DMS79 treated with DMSO at 0.1 percent for 48 hours (cell line): ENCODE measurements at regions not wholly inside any gene's neighbourhood (a gene's known extent, or its start where the extent isn't known, plus 50 kb on each side); places are given as distances from the start of the nearest gene placed in this dataset.

Experiments
- DNase-seq: peaks from one replicate; lab custom pipeline; 2025; lab: John Stamatoyannopoulos, UW

DNA sequence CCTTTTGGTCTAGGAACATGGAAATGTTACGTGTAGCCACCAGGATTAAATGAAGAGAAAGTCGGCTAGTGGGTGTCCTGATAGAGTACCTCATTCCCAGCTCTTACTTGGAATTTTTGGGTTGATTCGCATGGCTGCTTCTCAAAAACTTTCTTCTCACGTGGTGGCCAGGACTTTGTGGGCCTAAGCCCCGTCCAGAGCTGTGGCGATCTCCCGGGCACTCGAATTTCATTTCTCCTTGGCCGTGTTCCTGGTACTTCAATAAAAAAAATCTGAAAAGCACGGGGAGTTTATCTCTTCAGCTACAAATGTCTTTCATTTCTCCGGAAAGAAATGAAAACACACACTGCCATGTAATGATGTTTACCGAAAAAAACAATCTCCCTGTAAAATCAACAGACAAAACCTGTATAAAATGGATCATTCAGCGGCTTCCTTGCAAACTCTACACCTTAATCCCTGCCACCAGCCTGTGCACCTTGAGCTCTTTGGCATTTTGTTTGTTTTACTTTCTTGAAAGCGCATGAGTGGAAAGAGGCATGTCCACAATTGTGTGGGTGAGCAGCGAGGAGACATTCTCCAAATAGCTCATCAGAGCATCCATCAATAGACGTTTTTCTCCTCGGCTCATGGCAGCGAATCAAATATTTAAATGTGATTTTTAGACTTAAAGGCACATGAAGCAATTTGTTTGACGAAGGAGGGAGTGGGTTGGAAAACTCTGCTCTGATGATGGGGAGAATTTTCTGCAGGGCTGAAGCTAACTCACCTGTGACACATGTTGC, 173.1 kb downstream of the TFAP2C start:
- peak; percentile 49 for DNase-seq

DNA sequence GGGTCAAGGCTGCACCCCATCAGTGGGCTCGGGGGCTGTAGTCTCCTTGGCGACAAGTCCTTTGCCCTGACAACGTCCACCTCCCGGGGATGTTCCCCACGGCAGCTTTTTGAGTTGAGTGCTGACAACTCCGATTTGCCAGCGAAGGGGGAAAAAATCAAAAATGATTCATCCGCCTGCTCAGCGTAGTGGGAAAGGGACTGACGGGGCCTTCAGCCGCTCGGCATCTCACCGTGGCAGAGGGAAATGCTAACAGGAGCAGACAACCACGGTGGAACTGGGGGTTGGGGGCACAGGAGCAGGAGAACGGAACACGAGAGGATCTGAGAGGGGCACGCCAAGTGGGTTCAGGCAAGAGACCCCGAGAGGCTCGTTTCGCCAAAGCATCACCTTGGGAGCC, 173.7 kb downstream of the TFAP2C start:
- no peak for DNase-seq

DNA sequence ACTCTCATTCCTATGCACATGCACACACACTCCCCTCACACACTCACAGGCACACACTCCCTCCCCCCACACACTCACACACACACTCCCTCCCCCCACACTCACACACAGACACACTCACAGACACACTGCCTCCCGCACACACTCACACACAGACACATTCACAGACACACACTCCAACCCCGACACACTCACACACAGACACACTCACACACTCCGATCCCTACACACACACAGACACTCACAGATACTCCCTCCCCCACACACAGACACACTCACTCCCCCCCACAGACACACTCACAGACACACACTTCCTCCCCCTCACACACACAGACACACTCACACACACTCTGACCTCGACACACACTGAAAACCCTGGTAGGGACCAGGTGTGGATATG, 176.2 kb downstream of the TFAP2C start:
- DNase-seq, result no peak

- DNase-seq, result no peak
Measured at GRCh38 chr20:56805966-56806365, 176.9 kb downstream of the TFAP2C start.

DNA sequence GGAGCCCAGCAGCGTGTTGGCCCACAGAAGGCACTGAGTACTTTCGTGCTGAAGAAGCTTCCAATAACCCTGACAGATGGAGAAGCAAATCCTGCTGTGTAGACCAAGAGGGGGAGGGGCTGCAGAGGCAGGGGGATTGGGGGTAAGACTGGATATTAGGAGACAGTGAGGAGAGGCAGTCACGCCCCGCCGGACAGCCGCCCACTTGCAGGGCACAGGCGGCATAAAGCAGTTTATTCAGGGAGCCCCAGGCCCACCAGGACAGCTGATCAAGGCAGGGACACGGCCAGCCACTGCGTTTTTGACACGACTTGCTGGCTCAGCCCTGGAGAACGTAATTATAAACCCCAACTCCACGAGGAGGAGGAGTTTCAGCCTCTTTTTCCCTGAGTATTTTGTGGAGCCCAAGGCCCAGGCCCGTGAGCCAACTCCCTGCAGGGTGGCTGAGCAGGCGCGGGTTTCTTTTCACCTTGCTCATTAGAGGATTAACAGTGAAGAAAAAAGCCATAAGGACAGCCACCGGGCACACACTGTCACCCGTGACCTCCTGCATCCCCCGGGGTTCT, 177.9 kb downstream of the TFAP2C start:
- no peak for DNase-seq

- no peak for DNase-seq
Measured at GRCh38 chr20:56808117-56808725, 179.1 kb downstream of the TFAP2C start.

- no peak for DNase-seq
Measured at GRCh38 chr20:56808732-56809131, 179.6 kb downstream of the TFAP2C start.

- no peak for DNase-seq
Measured at GRCh38 chr20:56809668-56810067, 180.6 kb downstream of the TFAP2C start.

DNA sequence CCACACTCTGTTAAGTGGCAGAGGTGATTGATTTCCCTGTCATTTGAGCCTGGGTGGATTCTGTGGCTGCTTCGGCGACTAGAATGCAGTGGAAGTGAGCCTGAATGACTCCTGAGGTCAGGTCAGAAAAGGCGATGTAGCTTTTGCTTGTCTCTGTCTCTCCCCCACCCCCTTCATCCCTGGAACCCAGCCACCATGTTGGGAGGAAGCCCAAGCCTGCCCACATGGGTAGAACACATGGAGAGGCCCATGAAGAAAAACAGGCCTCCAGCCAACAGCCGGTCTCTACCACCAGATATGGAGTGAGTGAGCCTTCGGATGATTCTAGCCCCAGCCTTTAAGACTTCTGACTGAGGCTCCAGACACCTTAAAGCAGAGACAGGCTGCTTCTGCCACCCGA, 181.0 kb downstream of the TFAP2C start:
- no peak for DNase-seq

GRCh38 chr20:56815796-56816195, 186.7 kb downstream of the TFAP2C start:
- no peak for DNase-seq

DNA sequence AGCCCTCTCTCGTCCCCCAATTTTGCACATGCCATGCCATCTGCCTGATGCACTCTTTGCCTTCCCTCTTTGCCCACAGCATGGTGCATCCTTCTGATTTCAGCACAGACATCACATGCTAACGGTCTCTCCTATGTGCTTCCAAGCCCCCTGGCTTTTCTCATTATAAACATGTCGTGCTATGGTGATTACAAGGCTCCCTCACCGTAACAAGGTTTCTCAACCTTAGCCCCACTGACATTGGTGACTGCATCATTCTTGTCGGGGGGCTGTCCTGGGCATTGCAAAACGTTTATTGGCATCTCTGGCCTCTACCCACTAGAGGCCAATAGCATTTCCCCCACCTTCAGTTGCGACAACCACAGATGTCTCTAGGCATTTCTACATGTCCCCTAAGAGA, 187.2 kb downstream of the TFAP2C start:
- no peak for DNase-seq

DNA sequence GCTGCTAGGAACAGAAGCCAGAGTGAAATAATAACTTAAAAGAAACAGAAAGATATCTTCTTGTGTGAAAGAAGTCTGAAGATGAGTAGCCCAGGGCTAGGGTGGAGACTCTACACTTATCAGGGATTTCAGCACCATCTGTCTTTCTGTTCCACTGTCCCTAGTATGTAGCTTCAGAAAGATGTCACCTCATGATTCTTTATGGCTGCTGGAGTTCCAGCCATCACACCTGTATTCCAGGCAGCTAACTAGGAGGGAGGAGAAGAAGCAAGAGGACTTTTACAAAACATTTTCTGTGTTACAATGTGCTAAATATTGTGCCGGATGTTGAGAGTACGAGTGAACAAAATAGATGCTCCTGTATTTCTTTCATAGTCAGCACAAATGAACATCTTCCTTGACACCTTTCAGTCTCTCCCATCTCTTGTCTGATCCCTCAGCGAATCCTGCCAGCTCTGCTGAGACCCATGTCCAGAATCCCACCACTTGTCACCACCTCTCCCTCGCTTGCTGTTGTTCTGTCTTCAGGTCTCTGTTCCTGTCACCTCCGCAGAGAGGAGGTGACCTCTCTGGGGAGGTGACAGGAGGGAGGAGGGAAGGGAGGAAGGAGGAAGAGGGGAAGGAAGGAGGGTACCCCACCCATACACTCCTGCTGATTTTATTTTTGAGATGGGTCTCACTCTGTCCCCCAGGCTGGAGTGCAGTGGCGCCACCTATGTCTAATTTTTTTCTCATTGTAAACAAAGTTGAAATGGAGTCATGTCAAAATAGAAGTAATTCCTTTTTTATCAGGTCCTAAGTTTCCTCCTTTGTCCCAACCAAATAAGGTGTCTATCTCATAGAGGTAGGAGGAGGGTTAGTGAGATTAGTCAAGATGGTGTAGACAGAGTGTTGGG, 188.9 kb downstream of the TFAP2C start:
- no peak for DNase-seq

- no peak for DNase-seq
Measured at GRCh38 chr20:56820984-56821383, 191.9 kb downstream of the TFAP2C start.

- no peak for DNase-seq
Measured at GRCh38 chr20:56826306-56826704, 197.2 kb downstream of the TFAP2C start.

GRCh38 chr20:56826705-56827665, 197.9 kb downstream of the TFAP2C start:
- no peak for DNase-seq

- DNase-seq, result no peak
Measured at GRCh38 chr20:56827763-56828162, 198.7 kb downstream of the TFAP2C start.

GRCh38 chr20:56828402-56828801, 199.3 kb downstream of the TFAP2C start:
- no peak for DNase-seq

DNA sequence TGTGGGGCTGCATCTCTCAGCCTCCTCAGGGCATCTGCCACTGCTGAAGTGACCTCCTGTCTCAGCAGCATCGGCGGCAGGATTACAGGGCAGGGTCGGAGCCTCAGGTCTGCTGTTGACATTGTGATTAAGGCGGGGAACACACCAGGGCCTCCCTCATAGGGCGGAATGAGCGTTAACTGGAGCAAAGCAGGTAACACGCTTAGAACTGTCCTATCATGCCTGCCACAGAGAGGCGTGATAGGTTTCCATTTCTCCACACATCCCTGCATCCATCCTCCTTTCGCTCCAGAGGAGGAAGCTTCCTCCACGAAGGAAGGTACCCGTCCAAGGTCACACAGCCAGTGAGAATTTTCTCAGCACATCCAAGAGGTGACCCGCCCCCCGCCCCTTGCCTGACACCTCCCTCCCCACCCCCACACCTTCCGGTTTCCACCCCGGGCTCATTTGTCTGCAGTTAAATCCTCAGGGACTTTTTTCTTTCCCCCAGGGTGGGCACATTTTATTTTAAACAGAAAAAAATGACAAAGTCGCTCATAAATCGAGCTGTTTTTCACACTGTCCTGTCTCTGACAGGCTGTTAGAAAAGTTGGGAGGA, 200.8 kb downstream of the TFAP2C start:
- no peak for DNase-seq

DNA sequence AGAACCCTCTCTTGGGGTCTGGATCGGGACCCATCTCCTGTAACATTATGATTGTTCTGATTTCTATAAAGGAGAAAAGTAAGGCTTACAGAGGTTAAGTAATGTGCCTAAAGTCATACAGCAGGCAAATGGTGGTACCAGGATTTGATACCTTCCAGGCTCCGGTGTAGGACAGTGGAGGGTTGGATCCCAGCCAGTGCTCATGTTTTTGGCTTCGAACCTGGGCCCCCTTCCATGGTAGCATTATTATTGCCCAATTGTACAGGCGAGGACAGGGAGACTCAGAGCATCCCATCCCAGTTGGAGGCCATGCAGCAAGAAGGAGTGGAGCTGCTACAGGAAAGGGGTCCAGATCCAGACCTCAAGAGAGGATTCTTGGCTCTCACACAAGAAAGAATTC, 202.7 kb downstream of the TFAP2C start:
- DNase-seq, result no peak

DNA sequence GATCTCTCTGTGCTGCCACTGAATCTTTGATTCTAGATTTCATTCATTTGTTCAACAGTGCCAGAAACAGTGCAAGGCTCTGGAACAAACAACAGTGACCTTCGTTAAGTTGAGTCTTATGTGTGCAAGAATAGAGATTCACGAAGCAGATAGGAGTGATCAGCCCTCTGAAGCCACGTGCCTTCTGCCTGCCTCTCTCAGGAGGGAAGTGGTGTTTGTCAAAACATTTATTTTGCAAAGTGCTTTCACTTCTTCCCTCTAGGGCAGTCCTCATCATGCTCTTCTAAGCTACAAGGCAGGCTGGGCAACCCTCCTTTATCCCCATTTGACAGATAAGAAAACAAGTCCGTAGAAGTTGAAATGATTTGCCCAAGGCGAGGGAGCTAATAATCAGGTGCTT, 204.3 kb downstream of the TFAP2C start:
- DNase-seq, result no peak
